Esophagus muscularis mucosa (tissue), 4 donors: ENCODE measurements at regions not wholly inside any gene's neighbourhood (a gene's known extent, or its start where the extent isn't known, plus 50 kb on each side); places are given as distances from the start of the nearest gene placed in this dataset.

ENCODE experiments used
- DNase-seq: peaks from one replicate; pipeline ENCODE4 v3.0.0-alpha.2; 2017; ENCODE audit errors: extremely low spot score
- H3K27ac ChIP-seq, 4 donors: fragments of 200-600 bp; sonication (generic); replicated peaks in 1 of 4; 1 replicate in 3 of 4; 2 replicates in 1 of 4; pipeline ENCODE4 v1.5.1; 2016 to 2019; ENCODE audit warnings: mild to moderate bottlenecking in 1 of 4
- H3K27me3 ChIP-seq, 4 donors: fragments of 200-600 bp; sonication (generic); one replicate each; pipeline versions ENCODE4 v1.5.1 to v1.6.0; 2016 to 2019
- H3K36me3 ChIP-seq, 4 donors: fragments of 200-600 bp; sonication (generic); one replicate each; pipeline ENCODE4 v1.5.1; 2016 to 2019
- H3K4me1 ChIP-seq, 4 donors: fragments of 200-600 bp; sonication (generic); one replicate each; pipeline ENCODE4 v1.5.1; 2016 to 2019
- H3K4me3 ChIP-seq, 4 donors: fragments of 200-600 bp; sonication (generic); 1 replicate in 2 of 4; 2 replicates in 2 of 4; pipeline ENCODE4 v1.5.1; 2016 to 2019; ENCODE audit warnings: mild to moderate bottlenecking in 4 of 4, moderate library complexity in 1 of 4
- H3K9me3 ChIP-seq, 4 donors: fragments of 200-600 bp; sonication (generic); 1 replicate in 3 of 4; 2 replicates in 1 of 4; pipeline ENCODE4 v1.5.1; 2016 to 2019
- EP300 ChIP-seq: sonication (generic); formaldehyde crosslinking; IDR thresholded peaks from one replicate; pipeline ENCODE4 v1.6.1; 2017; ENCODE audit warnings: antibody characterized with exemption
- POLR2A ChIP-seq: fragments of 450-650 bp; IDR thresholded peaks from one replicate; pipeline ENCODE4 v1.6.1; 2017; ENCODE audit warnings: antibody characterized with exemption, moderate library complexity, mild to moderate bottlenecking, low read depth
- POLR2AphosphoS5 ChIP-seq, 2 donors: sonication (generic); formaldehyde crosslinking; IDR thresholded peaks; one replicate each; pipeline ENCODE4 v1.6.1; 2017; ENCODE audit warnings: antibody characterized with exemption in 2 of 2
- WGBS: methylation state at CpG from one replicate; pipeline ENCODE4 v1.1.5; 2018; 5-methylcytosine and 5-hydroxymethylcytosine counted together
- intact Hi-C: fragments of 100-400 bp; cut with DNase I; formaldehyde crosslinking; loops from one replicate; pipeline ENCODE4 v1.15.1; 2023
- TF ChIP-seq, protein P1 (sequence below), 3 experiments: fragments of 200-600 bp in 2 of 3; fragments of 450-650 bp in 1 of 3; sonication (generic) in 2 of 3; IDR thresholded peaks; one replicate each; pipeline ENCODE4 v1.5.1; 2017 to 2019; ENCODE audit warnings: antibody characterized with exemption in 3 of 3, mild to moderate bottlenecking in 2 of 3, moderate library complexity in 1 of 3

DNA sequence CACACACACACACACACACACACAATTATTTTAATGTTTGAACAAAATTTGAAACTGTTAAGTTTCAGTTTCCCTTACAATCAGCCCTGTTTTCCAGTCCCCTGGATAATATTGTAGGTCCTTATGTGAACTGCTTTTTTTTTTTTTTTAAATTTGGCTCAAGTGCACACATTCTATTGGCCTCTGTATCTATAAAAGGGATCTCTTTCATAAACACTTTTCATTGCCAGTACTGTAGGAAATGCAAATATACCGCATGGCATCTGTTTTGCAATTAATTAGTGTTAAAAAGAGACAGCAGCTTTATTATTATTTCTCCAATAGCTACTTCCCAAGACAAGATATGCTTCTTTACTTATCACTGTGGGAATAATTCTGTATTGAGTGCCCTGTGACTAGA is 738.7 kb downstream of the EPHA4 start:
- H3K4me1 ChIP-seq, result peaks cover 0 to 10% (median 6%) of the 10 kb centered on the region in 4 donors
- WGBS, result 31% methylated on average over 1 of the region's 1 CpG
- no peak for DNase-seq
- intact Hi-C loops, result no loop called here
- H3K4me3 ChIP-seq, result no peak overlapping the region
- no peak overlapping the region for H3K27ac ChIP-seq
- no peaks in the 10 kb centered on the region for H3K9me3 ChIP-seq
- TF ChIP-seq EP300, result no peak
- TF ChIP-seq, protein P1, sequence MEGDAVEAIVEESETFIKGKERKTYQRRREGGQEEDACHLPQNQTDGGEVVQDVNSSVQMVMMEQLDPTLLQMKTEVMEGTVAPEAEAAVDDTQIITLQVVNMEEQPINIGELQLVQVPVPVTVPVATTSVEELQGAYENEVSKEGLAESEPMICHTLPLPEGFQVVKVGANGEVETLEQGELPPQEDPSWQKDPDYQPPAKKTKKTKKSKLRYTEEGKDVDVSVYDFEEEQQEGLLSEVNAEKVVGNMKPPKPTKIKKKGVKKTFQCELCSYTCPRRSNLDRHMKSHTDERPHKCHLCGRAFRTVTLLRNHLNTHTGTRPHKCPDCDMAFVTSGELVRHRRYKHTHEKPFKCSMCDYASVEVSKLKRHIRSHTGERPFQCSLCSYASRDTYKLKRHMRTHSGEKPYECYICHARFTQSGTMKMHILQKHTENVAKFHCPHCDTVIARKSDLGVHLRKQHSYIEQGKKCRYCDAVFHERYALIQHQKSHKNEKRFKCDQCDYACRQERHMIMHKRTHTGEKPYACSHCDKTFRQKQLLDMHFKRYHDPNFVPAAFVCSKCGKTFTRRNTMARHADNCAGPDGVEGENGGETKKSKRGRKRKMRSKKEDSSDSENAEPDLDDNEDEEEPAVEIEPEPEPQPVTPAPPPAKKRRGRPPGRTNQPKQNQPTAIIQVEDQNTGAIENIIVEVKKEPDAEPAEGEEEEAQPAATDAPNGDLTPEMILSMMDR (IDR thresholded peaks at IDR 0.05), result no peak
- H3K27me3 ChIP-seq, result no peaks in the 10 kb centered on the region
- no peaks in the 10 kb centered on the region for H3K36me3 ChIP-seq

DNA sequence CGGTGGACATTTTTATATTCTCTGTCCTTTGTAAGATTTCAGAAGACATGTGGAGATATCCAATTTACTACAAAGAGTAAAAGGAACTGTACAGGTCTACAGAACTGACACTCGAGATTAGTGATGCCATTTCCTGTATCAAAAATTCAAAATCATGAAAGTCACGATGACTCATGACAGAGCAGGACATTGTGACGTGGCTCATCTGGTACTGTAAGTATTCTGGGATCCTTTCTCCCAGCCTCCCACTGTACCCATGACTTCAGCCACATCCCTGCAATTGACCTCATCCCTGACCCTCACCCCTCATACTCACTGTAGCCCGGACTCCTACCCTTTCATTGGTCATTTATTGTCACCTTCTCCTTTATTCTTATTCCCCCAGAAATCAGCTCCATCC is 736.5 kb downstream of the EPHA4 start:
- intact Hi-C loops, result no loop called here
- TF ChIP-seq EP300, result no peak
- TF ChIP-seq POLR2A, result no peak
- TF ChIP-seq, protein P1 (IDR thresholded peaks at IDR 0.05), result no peak
- no peak for TF ChIP-seq POLR2AphosphoS5 (IDR thresholded peaks at IDR 0.05)

DNA sequence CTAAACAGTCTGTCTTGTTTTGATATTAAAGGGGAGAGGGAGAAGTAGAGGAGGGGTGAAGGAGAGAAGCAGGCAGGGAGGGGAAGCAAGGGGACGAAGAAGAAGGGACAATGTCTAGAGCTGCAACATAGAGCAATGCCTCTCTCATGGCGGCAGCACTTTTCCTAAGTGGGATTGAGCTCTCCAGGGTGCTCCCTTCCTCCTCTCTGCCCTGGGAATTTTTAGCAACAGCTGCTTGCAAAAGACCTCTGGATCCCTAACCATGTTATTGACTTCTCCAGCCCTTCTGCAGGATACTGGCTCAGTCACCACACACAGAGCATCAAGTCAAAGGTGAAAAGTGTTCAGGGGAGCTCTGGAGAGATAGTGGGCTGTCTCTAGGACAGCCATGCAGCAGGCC is 734.9 kb downstream of the EPHA4 start:
- H3K27me3 ChIP-seq, result no peaks in the 10 kb centered on the region
- peaks cover 0 to 10% (median 6%) of the 10 kb centered on the region in 4 donors for H3K4me1 ChIP-seq
- TF ChIP-seq, protein P1 (IDR thresholded peaks at IDR 0.05), result no peak
- TF ChIP-seq EP300 (no peak), POLR2AphosphoS5 (IDR thresholded peaks at IDR 0.05) (no peak), POLR2A (no peak)
- no peak overlapping the region for H3K27ac ChIP-seq
- no peaks in the 10 kb centered on the region for H3K36me3 ChIP-seq
- no peaks in the 10 kb centered on the region for H3K9me3 ChIP-seq
- intact Hi-C loops, result no loop called here
- H3K4me3 ChIP-seq, result no peak overlapping the region
- 61% methylated on average over 2 of the region's 2 CpGs for WGBS
- DNase-seq, result no peak

More for the DNA sequence above, 736.5 kb downstream of the EPHA4 start:
- whole genome bisulfite sequencing, result 87% methylated on average over 5 of the region's 5 CpGs
- no peak overlapping the region for H3K4me3 ChIP-seq
- H3K27me3 ChIP-seq, result no peaks in the 10 kb centered on the region
- no peak for DNase-seq
- no peak overlapping the region for H3K27ac ChIP-seq
- H3K4me1 ChIP-seq, result peaks cover 0 to 10% (median 6%) of the 10 kb centered on the region in 4 donors
- no peaks in the 10 kb centered on the region for H3K9me3 ChIP-seq
- H3K36me3 ChIP-seq, result no peaks in the 10 kb centered on the region

DNA sequence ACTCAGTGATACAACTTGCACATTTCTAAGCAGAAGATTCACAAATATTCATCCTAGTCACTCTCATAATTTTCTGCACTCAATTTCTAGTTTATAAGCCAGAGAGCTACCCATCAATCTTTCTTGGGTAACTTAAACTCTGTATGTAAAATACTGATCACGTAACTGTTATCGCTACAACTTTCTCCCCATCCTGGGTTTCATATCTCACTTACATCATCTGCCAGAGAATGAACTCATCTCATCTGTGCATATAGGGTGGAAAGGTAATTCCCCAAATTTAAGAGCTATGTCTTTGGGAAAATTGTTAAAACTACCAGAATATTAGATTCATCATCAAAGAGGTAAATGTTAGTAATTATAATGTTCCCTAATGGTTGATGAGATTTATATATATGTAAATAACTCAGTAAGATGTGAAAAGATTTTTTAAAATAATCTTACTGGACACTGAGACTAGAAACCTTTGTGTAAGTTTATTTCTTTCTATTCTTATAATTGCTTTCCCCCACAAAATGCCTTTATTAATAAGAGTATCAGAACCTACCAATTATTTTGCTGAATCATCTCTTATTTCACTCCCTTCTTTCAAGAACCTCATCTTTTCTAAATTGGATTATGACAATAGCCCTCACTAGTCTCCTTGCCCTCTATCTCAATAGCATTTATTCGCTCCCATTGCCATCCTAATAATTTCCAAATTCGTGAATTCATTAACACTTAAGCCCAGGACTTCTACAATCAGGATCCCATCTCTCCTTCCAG is 729.0 kb downstream of the EPHA4 start:
- TF ChIP-seq, protein P1 (IDR thresholded peaks at IDR 0.05), result no peak
- TF ChIP-seq POLR2A, result no peak
- no peak for TF ChIP-seq POLR2AphosphoS5 (IDR thresholded peaks at IDR 0.05)
- no peak for TF ChIP-seq EP300
- intact Hi-C loops, result no loop called here
- no peak for DNase-seq
- no peak overlapping the region for H3K4me3 ChIP-seq
- H3K36me3 ChIP-seq, result no peaks in the 10 kb centered on the region
- 94% methylated on average over 4 of the region's 4 CpGs for WGBS
- no peaks in the 10 kb centered on the region for H3K27me3 ChIP-seq
- H3K27ac ChIP-seq, result no peak overlapping the region
- H3K9me3 ChIP-seq, result no peaks in the 10 kb centered on the region
- H3K4me1 ChIP-seq, result no peaks in the 10 kb centered on the region
